Ascending aorta (tissue), 2 donors: ENCODE measurements at regions not wholly inside any gene's neighbourhood (a gene's known extent, or its start where the extent isn't known, plus 50 kb on each side); places are given as distances from the start of the nearest gene placed in this dataset.

ENCODE experiments used
- DNase-seq, 2 donors: peaks; one replicate each; pipeline ENCODE4 v3.0.0-alpha.2; 2019; ENCODE audit warnings: low spot score in 2 of 2
- H3K27ac ChIP-seq, 2 donors: fragments of 200-600 bp; sonication (generic); one replicate each; pipeline ENCODE4 v1.5.1; 2016 to 2017; ENCODE audit warnings: mild to moderate bottlenecking in 1 of 2
- H3K27me3 ChIP-seq: fragments of 200-600 bp; sonication (generic); one replicate; pipeline ENCODE4 v1.5.1; 2017
- H3K36me3 ChIP-seq, 2 donors: fragments of 200-600 bp; sonication (generic); one replicate each; pipeline ENCODE4 v1.5.1; 2016
- H3K4me1 ChIP-seq, 2 donors: fragments of 200-600 bp; sonication (generic); one replicate each; pipeline ENCODE4 v1.5.1; 2016 to 2017; ENCODE audit warnings: mild to moderate bottlenecking in 1 of 2
- H3K4me3 ChIP-seq, 2 donors: fragments of 200-600 bp; sonication (generic); one replicate each; pipeline ENCODE4 v1.5.1; 2016 to 2017; ENCODE audit warnings: mild to moderate bottlenecking in 1 of 2
- H3K9me3 ChIP-seq, 2 donors: fragments of 200-600 bp; sonication (generic); one replicate each; pipeline ENCODE4 v1.5.1; 2016
- CTCF ChIP-seq, 3 experiments: fragments of 200-600 bp in 2 of 3; fragments of 450-650 bp in 1 of 3; sonication (generic) in 2 of 3; IDR thresholded peaks; one replicate each; pipeline ENCODE4 v1.5.1; 2016 to 2019; ENCODE audit warnings: antibody characterized with exemption in 3 of 3, mild to moderate bottlenecking in 1 of 3, moderate library complexity in 1 of 3
- intact Hi-C: fragments of 100-400 bp; cut with DNase I; formaldehyde crosslinking; loops from one replicate; pipeline ENCODE4 v1.15.1; 2023

GRCh38 chr16:26475596-26475995 is 591.1 kb upstream of the C16orf82 start:
- H3K4me3 ChIP-seq = no peak overlapping the region
- peaks cover 0 to 6% of the 10 kb centered on the region in 2 donors for H3K9me3 ChIP-seq
- DNase-seq = no peak
- no peak for TF ChIP-seq CTCF (IDR thresholded peaks at IDR 0.05)
- H3K4me1 ChIP-seq = no peaks in the 10 kb centered on the region
- intact Hi-C loops = no loop called here
- no peaks in the 10 kb centered on the region for H3K36me3 ChIP-seq
- no peaks in the 10 kb centered on the region for H3K27me3 ChIP-seq
- H3K27ac ChIP-seq = no peak overlapping the region

- no peak for DNase-seq
- no peaks in the 10 kb centered on the region for H3K36me3 ChIP-seq
- no peaks in the 10 kb centered on the region for H3K4me1 ChIP-seq
- intact Hi-C loops = no loop called here
- no peaks in the 10 kb centered on the region for H3K27me3 ChIP-seq
- TF ChIP-seq CTCF (IDR thresholded peaks at IDR 0.05) = no peak
- no peaks in the 10 kb centered on the region for H3K9me3 ChIP-seq
- no peak overlapping the region for H3K27ac ChIP-seq
- no peak overlapping the region for H3K4me3 ChIP-seq
Measured at GRCh38 chr16:26491101-26491670, 575.5 kb upstream of the C16orf82 start.

- no peaks in the 10 kb centered on the region for H3K9me3 ChIP-seq
- no peak for TF ChIP-seq CTCF (IDR thresholded peaks at IDR 0.05)
- H3K27ac ChIP-seq = no peak overlapping the region
- H3K36me3 ChIP-seq = no peaks in the 10 kb centered on the region
- no peak overlapping the region for H3K4me3 ChIP-seq
- no peaks in the 10 kb centered on the region for H3K4me1 ChIP-seq
- no peak for DNase-seq
- intact Hi-C loops = no loop called here
- H3K27me3 ChIP-seq = no peaks in the 10 kb centered on the region
Measured at GRCh38 chr16:26491962-26492361, 574.8 kb upstream of the C16orf82 start.

GRCh38 chr16:26493751-26494150 is 573.0 kb upstream of the C16orf82 start:
- no peak overlapping the region for H3K27ac ChIP-seq
- H3K36me3 ChIP-seq = no peaks in the 10 kb centered on the region
- no peaks in the 10 kb centered on the region for H3K4me1 ChIP-seq
- DNase-seq = no peak
- no peak for TF ChIP-seq CTCF (IDR thresholded peaks at IDR 0.05)
- intact Hi-C loops = no loop called here
- H3K4me3 ChIP-seq = no peak overlapping the region
- H3K27me3 ChIP-seq = no peaks in the 10 kb centered on the region
- H3K9me3 ChIP-seq = no peaks in the 10 kb centered on the region

- DNase-seq = no peak
- Histone ChIP-seq H3K4me1 (no peaks in the 10 kb centered on the region), H3K9me3 (no peaks in the 10 kb centered on the region), H3K36me3 (no peaks in the 10 kb centered on the region), H3K27ac (no peak overlapping the region), H3K27me3 (no peaks in the 10 kb centered on the region), H3K4me3 (no peak overlapping the region)
- TF ChIP-seq CTCF (IDR thresholded peaks at IDR 0.05) = no peak
- intact Hi-C loops = no loop called here
Measured at GRCh38 chr16:26497896-26498295, 568.8 kb upstream of the C16orf82 start.

GRCh38 chr16:26500326-26500725 is 566.4 kb upstream of the C16orf82 start:
- no peaks in the 10 kb centered on the region for H3K9me3 ChIP-seq
- no peak for DNase-seq
- H3K4me1 ChIP-seq = no peaks in the 10 kb centered on the region
- H3K27me3 ChIP-seq = no peaks in the 10 kb centered on the region
- no peaks in the 10 kb centered on the region for H3K36me3 ChIP-seq
- H3K27ac ChIP-seq = no peak overlapping the region
- TF ChIP-seq CTCF (IDR thresholded peaks at IDR 0.05) = no peak
- no peak overlapping the region for H3K4me3 ChIP-seq
- intact Hi-C loops = loop anchor here (10.0 kb wide), 1 partner anchor 64 kb away; no protein-coding TSS in a partner anchor
